EH (cell line): ENCODE measurements at regions not wholly inside any gene's neighbourhood (a gene's known extent, or its start where the extent isn't known, plus 50 kb on each side); places are given as distances from the start of the nearest gene placed in this dataset.

Source experiments
- DNase-seq: peaks from one replicate; pipeline ENCODE4 v3.0.0-alpha.2; 2015; ENCODE audit warnings: low read depth

GRCh38 chr14:29037411-29037810, 270.8 kb downstream of the FOXG1 start:
- peak; percentile 52 for DNase-seq

GRCh38 chr14:29039171-29039570, 272.6 kb downstream of the FOXG1 start:
- peak; percentile 60 for DNase-seq

GRCh38 chr14:29042551-29042950, 276.0 kb downstream of the FOXG1 start:
- no peak for DNase-seq

GRCh38 chr14:29043737-29044136, 277.1 kb downstream of the FOXG1 start:
- no peak for DNase-seq

- DNase-seq, result no peak
Observed at GRCh38 chr14:29045237-29045636, 278.6 kb downstream of the FOXG1 start.

GRCh38 chr14:29054119-29054518, 287.5 kb downstream of the FOXG1 start:
- peak; percentile 5 for DNase-seq

- no peak for DNase-seq
Observed at GRCh38 chr14:29056041-29056566, 289.5 kb downstream of the FOXG1 start.

GRCh38 chr14:29061702-29062101, 295.1 kb downstream of the FOXG1 start:
- no peak for DNase-seq

- no peak for DNase-seq
Observed at GRCh38 chr14:29062466-29062865, 295.9 kb downstream of the FOXG1 start.

- DNase-seq, result no peak
Observed at GRCh38 chr14:29062976-29063375, 296.4 kb downstream of the FOXG1 start.

- no peak for DNase-seq
Observed at GRCh38 chr14:29064305-29064900, 297.8 kb downstream of the FOXG1 start.

- DNase-seq, result no peak
Observed at GRCh38 chr14:29069228-29069627, 302.6 kb downstream of the FOXG1 start.

- no peak for DNase-seq
Observed at GRCh38 chr14:29075761-29076160, 309.2 kb downstream of the FOXG1 start.

- DNase-seq, result no peak
Observed at GRCh38 chr14:29077916-29078315, 311.3 kb downstream of the FOXG1 start.

GRCh38 chr14:29078810-29079522, 312.4 kb downstream of the FOXG1 start:
- DNase-seq, result no peak

- DNase-seq, result peak; percentile 26
Observed at GRCh38 chr14:29085546-29085945, 319.0 kb downstream of the FOXG1 start.

- DNase-seq, result no peak
Observed at GRCh38 chr14:29089849-29090248, 323.3 kb downstream of the FOXG1 start.

- DNase-seq, result no peak
Observed at GRCh38 chr14:29092121-29092520, 325.5 kb downstream of the FOXG1 start.

GRCh38 chr14:29097476-29097875, 330.9 kb downstream of the FOXG1 start:
- no peak for DNase-seq

- no peak for DNase-seq
Observed at GRCh38 chr14:29098656-29099055, 332.1 kb downstream of the FOXG1 start.

- DNase-seq, result no peak
Observed at GRCh38 chr14:29102266-29102665, 335.7 kb downstream of the FOXG1 start.

- DNase-seq, result no peak
Observed at GRCh38 chr14:29102996-29103395, 336.4 kb downstream of the FOXG1 start.

- no peak for DNase-seq
Observed at GRCh38 chr14:29108908-29109307, 342.3 kb downstream of the FOXG1 start.

GRCh38 chr14:29109589-29109988, 343.0 kb downstream of the FOXG1 start:
- DNase-seq, result no peak
